ENCODE measurements at regions not wholly inside any gene's neighbourhood (a gene's known extent, or its start where the extent isn't known, plus 50 kb on each side); places are given as distances from the start of the nearest gene placed in this dataset.

DNA sequence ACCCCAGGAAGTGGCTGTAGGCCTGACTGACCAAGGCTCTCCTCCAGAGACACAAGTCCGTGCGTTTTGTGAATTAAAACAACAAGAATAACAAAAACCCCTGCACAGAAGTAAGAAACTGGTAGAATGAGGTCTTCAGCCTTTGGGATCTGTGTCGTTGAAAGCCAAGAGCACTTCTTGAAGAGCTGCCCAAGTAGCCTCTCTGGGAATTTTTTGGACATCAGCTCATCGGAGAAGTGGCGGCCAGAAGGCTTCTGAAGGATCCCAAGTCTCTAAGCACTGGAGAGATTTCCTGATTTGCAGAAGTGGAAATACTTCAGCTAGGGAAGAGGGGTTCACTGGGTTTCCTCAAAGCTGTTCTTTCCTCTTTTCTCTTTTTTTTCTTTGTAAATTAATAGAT, 100.4 kb upstream of the ZNF536 start:
- TF ChIP-seq MAZ (CRISPR knock-in tag; conservative IDR thresholded peaks at IDR 0.05 in 1 of 2, IDR thresholded peaks at IDR 0.05 in 1 of 2): no peak
- TF ChIP-seq, protein P1, sequence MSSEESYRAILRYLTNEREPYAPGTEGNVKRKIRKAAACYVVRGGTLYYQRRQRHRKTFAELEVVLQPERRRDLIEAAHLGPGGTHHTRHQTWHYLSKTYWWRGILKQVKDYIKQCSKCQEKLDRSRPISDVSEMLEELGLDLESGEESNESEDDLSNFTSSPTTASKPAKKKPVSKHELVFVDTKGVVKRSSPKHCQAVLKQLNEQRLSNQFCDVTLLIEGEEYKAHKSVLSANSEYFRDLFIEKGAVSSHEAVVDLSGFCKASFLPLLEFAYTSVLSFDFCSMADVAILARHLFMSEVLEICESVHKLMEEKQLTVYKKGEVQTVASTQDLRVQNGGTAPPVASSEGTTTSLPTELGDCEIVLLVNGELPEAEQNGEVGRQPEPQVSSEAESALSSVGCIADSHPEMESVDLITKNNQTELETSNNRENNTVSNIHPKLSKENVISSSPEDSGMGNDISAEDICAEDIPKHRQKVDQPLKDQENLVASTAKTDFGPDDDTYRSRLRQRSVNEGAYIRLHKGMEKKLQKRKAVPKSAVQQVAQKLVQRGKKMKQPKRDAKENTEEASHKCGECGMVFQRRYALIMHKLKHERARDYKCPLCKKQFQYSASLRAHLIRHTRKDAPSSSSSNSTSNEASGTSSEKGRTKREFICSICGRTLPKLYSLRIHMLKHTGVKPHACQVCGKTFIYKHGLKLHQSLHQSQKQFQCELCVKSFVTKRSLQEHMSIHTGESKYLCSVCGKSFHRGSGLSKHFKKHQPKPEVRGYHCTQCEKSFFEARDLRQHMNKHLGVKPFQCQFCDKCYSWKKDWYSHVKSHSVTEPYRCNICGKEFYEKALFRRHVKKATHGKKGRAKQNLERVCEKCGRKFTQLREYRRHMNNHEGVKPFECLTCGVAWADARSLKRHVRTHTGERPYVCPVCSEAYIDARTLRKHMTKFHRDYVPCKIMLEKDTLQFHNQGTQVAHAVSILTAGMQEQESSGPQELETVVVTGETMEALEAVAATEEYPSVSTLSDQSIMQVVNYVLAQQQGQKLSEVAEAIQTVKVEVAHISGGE (CRISPR knock-in tag; IDR thresholded peaks at IDR 0.05): no peak
- TF ChIP-seq GABPA (tag; conservative IDR thresholded peaks at IDR 0.05; ENCODE audit: low read depth): no peak
- no peak for TF ChIP-seq ZNF239 (CRISPR knock-in tag; IDR thresholded peaks at IDR 0.05)
- TF ChIP-seq, protein P2, sequence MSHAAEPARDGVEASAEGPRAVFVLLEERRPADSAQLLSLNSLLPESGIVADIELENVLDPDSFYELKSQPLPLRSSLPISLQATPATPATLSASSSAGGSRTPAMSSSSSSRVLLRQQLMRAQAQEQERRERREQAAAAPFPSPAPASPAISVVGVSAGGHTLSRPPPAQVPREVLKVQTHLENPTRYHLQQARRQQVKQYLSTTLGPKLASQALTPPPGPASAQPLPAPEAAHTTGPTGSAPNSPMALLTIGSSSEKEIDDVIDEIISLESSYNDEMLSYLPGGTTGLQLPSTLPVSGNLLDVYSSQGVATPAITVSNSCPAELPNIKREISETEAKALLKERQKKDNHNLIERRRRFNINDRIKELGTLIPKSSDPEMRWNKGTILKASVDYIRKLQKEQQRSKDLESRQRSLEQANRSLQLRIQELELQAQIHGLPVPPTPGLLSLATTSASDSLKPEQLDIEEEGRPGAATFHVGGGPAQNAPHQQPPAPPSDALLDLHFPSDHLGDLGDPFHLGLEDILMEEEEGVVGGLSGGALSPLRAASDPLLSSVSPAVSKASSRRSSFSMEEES (CRISPR knock-in tag; IDR thresholded peaks at IDR 0.05): no peak
- no peak for TF ChIP-seq ZNF644 (tag; IDR thresholded peaks at IDR 0.05; ENCODE audit: low read depth)

Measured in K562 (cell line).